ENCODE measurements at regions not wholly inside any gene's neighbourhood (a gene's known extent, or its start where the extent isn't known, plus 50 kb on each side); places are given as distances from the start of the nearest gene placed in this dataset.

GRCh38 chr4:13142191-13142590, 341.9 kb downstream of the RAB28 start:
- Histone ChIP-seq H3K36me3 (ENCODE audit: control insufficient read depth, insufficient read depth, low read length) (no peaks in the 10 kb centered on the region), H3K27me3 (ENCODE audit: control insufficient read depth, insufficient read depth, low read length) (no peaks in the 10 kb centered on the region), H3K4me3 (ENCODE audit: low read length) (no peak overlapping the region), H3K4me1 (ENCODE audit: control insufficient read depth, insufficient read depth, low read length) (no peaks in the 10 kb centered on the region), H3K9me3 (ENCODE audit: control insufficient read depth, low read depth, low read length) (no peaks in the 10 kb centered on the region), H3K27ac (ENCODE audit: low read length) (no peak overlapping the region)
- no peak for DNase-seq
- WGBS (ENCODE audit: insufficient coverage, low lambda C conversion rate): no CpG with 5 or more reads among the region's 1 CpG

- Histone ChIP-seq H3K27me3 (ENCODE audit: control insufficient read depth, insufficient read depth, low read length) (no peaks in the 10 kb centered on the region), H3K4me1 (ENCODE audit: control insufficient read depth, insufficient read depth, low read length) (no peaks in the 10 kb centered on the region), H3K9me3 (ENCODE audit: control insufficient read depth, low read depth, low read length) (no peaks in the 10 kb centered on the region), H3K27ac (ENCODE audit: low read length) (no peak overlapping the region), H3K36me3 (ENCODE audit: control insufficient read depth, insufficient read depth, low read length) (no peaks in the 10 kb centered on the region), H3K4me3 (ENCODE audit: low read length) (no peak overlapping the region)
- no peak for DNase-seq
- WGBS (ENCODE audit: insufficient coverage, low lambda C conversion rate): 83% methylated on average over 1 of the region's 2 CpGs
These were observed 346.8 kb downstream of the RAB28 start for GRCh38 chr4:13137390-13137789.

GRCh38 chr4:13133700-13134099, 350.4 kb downstream of the RAB28 start:
- WGBS (ENCODE audit: insufficient coverage, low lambda C conversion rate): no CpG with 5 or more reads among the region's 4 CpGs
- no peaks in the 10 kb centered on the region for H3K4me1 ChIP-seq (ENCODE audit: control insufficient read depth, insufficient read depth, low read length)
- no peaks in the 10 kb centered on the region for H3K36me3 ChIP-seq (ENCODE audit: control insufficient read depth, insufficient read depth, low read length)
- no peaks in the 10 kb centered on the region for H3K9me3 ChIP-seq (ENCODE audit: control insufficient read depth, low read depth, low read length)
- H3K27ac ChIP-seq (ENCODE audit: low read length): no peak overlapping the region
- no peaks in the 10 kb centered on the region for H3K27me3 ChIP-seq (ENCODE audit: control insufficient read depth, insufficient read depth, low read length)
- no peak for DNase-seq
- H3K4me3 ChIP-seq (ENCODE audit: low read length): no peak overlapping the region

- no CpG with 5 or more reads among the region's 3 CpGs for WGBS (ENCODE audit: insufficient coverage, low lambda C conversion rate)
These were observed 353.3 kb downstream of the RAB28 start for GRCh38 chr4:13130848-13131247.

GRCh38 chr4:13129095-13129494, 355.0 kb downstream of the RAB28 start:
- Histone ChIP-seq H3K36me3 (ENCODE audit: control insufficient read depth, insufficient read depth, low read length) (no peaks in the 10 kb centered on the region), H3K9me3 (ENCODE audit: control insufficient read depth, low read depth, low read length) (no peaks in the 10 kb centered on the region), H3K4me1 (ENCODE audit: control insufficient read depth, insufficient read depth, low read length) (no peaks in the 10 kb centered on the region), H3K4me3 (ENCODE audit: low read length) (no peak overlapping the region), H3K27ac (ENCODE audit: low read length) (no peak overlapping the region), H3K27me3 (ENCODE audit: control insufficient read depth, insufficient read depth, low read length) (no peaks in the 10 kb centered on the region)
- no peak for DNase-seq
- WGBS (ENCODE audit: insufficient coverage, low lambda C conversion rate): no CpG with 5 or more reads among the region's 5 CpGs

More at GRCh38 chr4:13130848-13131247, 353.3 kb downstream of the RAB28 start:
- no peak for DNase-seq
- no peaks in the 10 kb centered on the region for H3K9me3 ChIP-seq (ENCODE audit: control insufficient read depth, low read depth, low read length)
- no peak overlapping the region for H3K27ac ChIP-seq (ENCODE audit: low read length)
- no peaks in the 10 kb centered on the region for H3K36me3 ChIP-seq (ENCODE audit: control insufficient read depth, insufficient read depth, low read length)
- no peaks in the 10 kb centered on the region for H3K4me1 ChIP-seq (ENCODE audit: control insufficient read depth, insufficient read depth, low read length)
- H3K27me3 ChIP-seq (ENCODE audit: control insufficient read depth, insufficient read depth, low read length): no peaks in the 10 kb centered on the region
- no peak overlapping the region for H3K4me3 ChIP-seq (ENCODE audit: low read length)

- DNase-seq: no peak
- WGBS (ENCODE audit: insufficient coverage, low lambda C conversion rate): no CpG with 5 or more reads among the region's 7 CpGs
- H3K9me3 ChIP-seq (ENCODE audit: control insufficient read depth, low read depth, low read length): no peaks in the 10 kb centered on the region
These were observed 356.9 kb downstream of the RAB28 start for GRCh38 chr4:13126976-13127910.

GRCh38 chr4:13118633-13119032, 365.5 kb downstream of the RAB28 start:
- no peak overlapping the region for H3K4me3 ChIP-seq (ENCODE audit: low read length)
- no peak overlapping the region for H3K27ac ChIP-seq (ENCODE audit: low read length)
- no peak for DNase-seq
- no peaks in the 10 kb centered on the region for H3K27me3 ChIP-seq (ENCODE audit: control insufficient read depth, insufficient read depth, low read length)
- H3K36me3 ChIP-seq (ENCODE audit: control insufficient read depth, insufficient read depth, low read length): no peaks in the 10 kb centered on the region
- no peaks in the 10 kb centered on the region for H3K9me3 ChIP-seq (ENCODE audit: control insufficient read depth, low read depth, low read length)
- no peaks in the 10 kb centered on the region for H3K4me1 ChIP-seq (ENCODE audit: control insufficient read depth, insufficient read depth, low read length)
- WGBS (ENCODE audit: insufficient coverage, low lambda C conversion rate): 42% methylated on average over 2 of the region's 2 CpGs

More at GRCh38 chr4:13126976-13127910, 356.9 kb downstream of the RAB28 start:
- no peaks in the 10 kb centered on the region for H3K36me3 ChIP-seq (ENCODE audit: control insufficient read depth, insufficient read depth, low read length)
- H3K27me3 ChIP-seq (ENCODE audit: control insufficient read depth, insufficient read depth, low read length): no peaks in the 10 kb centered on the region
- H3K4me3 ChIP-seq (ENCODE audit: low read length): no peak overlapping the region
- H3K27ac ChIP-seq (ENCODE audit: low read length): no peak overlapping the region
- H3K4me1 ChIP-seq (ENCODE audit: control insufficient read depth, insufficient read depth, low read length): no peaks in the 10 kb centered on the region

GRCh38 chr4:13117185-13117584, 367.0 kb downstream of the RAB28 start:
- Histone ChIP-seq H3K36me3 (ENCODE audit: control insufficient read depth, insufficient read depth, low read length) (no peaks in the 10 kb centered on the region), H3K4me1 (ENCODE audit: control insufficient read depth, insufficient read depth, low read length) (no peaks in the 10 kb centered on the region), H3K27ac (ENCODE audit: low read length) (no peak overlapping the region), H3K4me3 (ENCODE audit: low read length) (no peak overlapping the region), H3K9me3 (ENCODE audit: control insufficient read depth, low read depth, low read length) (no peaks in the 10 kb centered on the region), H3K27me3 (ENCODE audit: control insufficient read depth, insufficient read depth, low read length) (no peaks in the 10 kb centered on the region)
- 70% methylated on average over 3 of the region's 3 CpGs for WGBS (ENCODE audit: insufficient coverage, low lambda C conversion rate)
- no peak for DNase-seq

GRCh38 chr4:13112030-13112429, 372.1 kb downstream of the RAB28 start:
- Histone ChIP-seq H3K9me3 (ENCODE audit: control insufficient read depth, low read depth, low read length) (no peaks in the 10 kb centered on the region), H3K27me3 (ENCODE audit: control insufficient read depth, insufficient read depth, low read length) (no peaks in the 10 kb centered on the region), H3K4me1 (ENCODE audit: control insufficient read depth, insufficient read depth, low read length) (no peaks in the 10 kb centered on the region), H3K36me3 (ENCODE audit: control insufficient read depth, insufficient read depth, low read length) (no peaks in the 10 kb centered on the region), H3K27ac (ENCODE audit: low read length) (no peak overlapping the region), H3K4me3 (ENCODE audit: low read length) (no peak overlapping the region)
- 88% methylated on average over 3 of the region's 3 CpGs for WGBS (ENCODE audit: insufficient coverage, low lambda C conversion rate)
- no peak for DNase-seq

- H3K36me3 ChIP-seq (ENCODE audit: control insufficient read depth, insufficient read depth, low read length): no peaks in the 10 kb centered on the region
- no peaks in the 10 kb centered on the region for H3K9me3 ChIP-seq (ENCODE audit: control insufficient read depth, low read depth, low read length)
- H3K4me3 ChIP-seq (ENCODE audit: low read length): no peak overlapping the region
- no peaks in the 10 kb centered on the region for H3K4me1 ChIP-seq (ENCODE audit: control insufficient read depth, insufficient read depth, low read length)
- H3K27me3 ChIP-seq (ENCODE audit: control insufficient read depth, insufficient read depth, low read length): no peaks in the 10 kb centered on the region
- no peak for DNase-seq
- WGBS (ENCODE audit: insufficient coverage, low lambda C conversion rate): no CpG with 5 or more reads among the region's 1 CpG
- H3K27ac ChIP-seq (ENCODE audit: low read length): no peak overlapping the region
These were observed 374.6 kb downstream of the RAB28 start for GRCh38 chr4:13109536-13109935.

- H3K9me3 ChIP-seq (ENCODE audit: control insufficient read depth, low read depth, low read length): no peaks in the 10 kb centered on the region
- no CpG with 5 or more reads among the region's 1 CpG for WGBS (ENCODE audit: insufficient coverage, low lambda C conversion rate)
- DNase-seq: no peak
- no peak overlapping the region for H3K4me3 ChIP-seq (ENCODE audit: low read length)
- H3K27ac ChIP-seq (ENCODE audit: low read length): no peak overlapping the region
- no peaks in the 10 kb centered on the region for H3K27me3 ChIP-seq (ENCODE audit: control insufficient read depth, insufficient read depth, low read length)
- no peaks in the 10 kb centered on the region for H3K36me3 ChIP-seq (ENCODE audit: control insufficient read depth, insufficient read depth, low read length)
- no peaks in the 10 kb centered on the region for H3K4me1 ChIP-seq (ENCODE audit: control insufficient read depth, insufficient read depth, low read length)
These were observed 376.0 kb downstream of the RAB28 start for GRCh38 chr4:13108096-13108495.
